SK-N-MC (cell line): ENCODE measurements at regions not wholly inside any gene's neighbourhood (a gene's known extent, or its start where the extent isn't known, plus 50 kb on each side); places are given as distances from the start of the nearest gene placed in this dataset.

Source experiments
- EZH2 ChIP-seq: fragments of 200-600 bp; sonication (generic); IDR thresholded peaks from one replicate; pipeline ENCODE4 v1.6.1; 2017; ENCODE audit warnings: antibody characterized with exemption
- POLR2AphosphoS5 ChIP-seq: IDR thresholded peaks from 2 replicates; pipeline ENCODE4 v1.6.1; 2012; ENCODE audit warnings: mild to moderate bottlenecking, low read depth, low read length, borderline replicate concordance

- no peak for TF ChIP-seq EZH2
- no peak for TF ChIP-seq POLR2AphosphoS5
Observed at GRCh38 chr10:6692103-6692502, 112.0 kb upstream of the PRKCQ start.
